Urinary bladder (tissue), 3 donors: ENCODE measurements at regions not wholly inside any gene's neighbourhood (a gene's known extent, or its start where the extent isn't known, plus 50 kb on each side); places are given as distances from the start of the nearest gene placed in this dataset.
A peak's percentile ranks its signal among the peaks of the same experiment; 100 is the strongest.

ENCODE experiments used
- DNase-seq: peaks from one replicate; pipeline ENCODE4 v3.0.0-alpha.2; 2015; ENCODE audit errors: extremely low spot score
- H3K27ac ChIP-seq: one replicate; pipeline ENCODE4 v1.5.1; 2013; ENCODE audit warnings: low read depth, mild to moderate bottlenecking, moderate library complexity
- H3K36me3 ChIP-seq: one replicate; pipeline ENCODE4 v1.6.1; 2013; ENCODE audit warnings: mild to moderate bottlenecking, moderate library complexity; ENCODE audit not compliant: insufficient read depth
- H3K4me1 ChIP-seq: one replicate; pipeline ENCODE4 v1.6.1; 2013; ENCODE audit warnings: mild to moderate bottlenecking, moderate library complexity; ENCODE audit not compliant: insufficient read depth
- H3K4me3 ChIP-seq: one replicate; pipeline ENCODE4 v1.5.1; 2013; ENCODE audit warnings: low read depth, low read length
- WGBS: extraction: QIAGEN DNeasy Blood & Tissue Kit; methylation state at CpG from one replicate; pipeline ENCODE4 v1.1.7; 2013; 5-methylcytosine and 5-hydroxymethylcytosine counted together
- donor health status: healthy with polysubstance abuse.
- donor health status: healthy.

- Histone ChIP-seq H3K4me3 (no peak overlapping the region), H3K36me3 (no peaks in the 10 kb centered on the region), H3K27ac (no peak overlapping the region), H3K4me1 (no peaks in the 10 kb centered on the region)
- WGBS: 84% methylated on average over 26 of the region's 26 CpGs
- no peak for DNase-seq
These were observed 79.5 kb upstream of the RTL6 start for GRCh38 chr22:44577391-44578109.

DNA sequence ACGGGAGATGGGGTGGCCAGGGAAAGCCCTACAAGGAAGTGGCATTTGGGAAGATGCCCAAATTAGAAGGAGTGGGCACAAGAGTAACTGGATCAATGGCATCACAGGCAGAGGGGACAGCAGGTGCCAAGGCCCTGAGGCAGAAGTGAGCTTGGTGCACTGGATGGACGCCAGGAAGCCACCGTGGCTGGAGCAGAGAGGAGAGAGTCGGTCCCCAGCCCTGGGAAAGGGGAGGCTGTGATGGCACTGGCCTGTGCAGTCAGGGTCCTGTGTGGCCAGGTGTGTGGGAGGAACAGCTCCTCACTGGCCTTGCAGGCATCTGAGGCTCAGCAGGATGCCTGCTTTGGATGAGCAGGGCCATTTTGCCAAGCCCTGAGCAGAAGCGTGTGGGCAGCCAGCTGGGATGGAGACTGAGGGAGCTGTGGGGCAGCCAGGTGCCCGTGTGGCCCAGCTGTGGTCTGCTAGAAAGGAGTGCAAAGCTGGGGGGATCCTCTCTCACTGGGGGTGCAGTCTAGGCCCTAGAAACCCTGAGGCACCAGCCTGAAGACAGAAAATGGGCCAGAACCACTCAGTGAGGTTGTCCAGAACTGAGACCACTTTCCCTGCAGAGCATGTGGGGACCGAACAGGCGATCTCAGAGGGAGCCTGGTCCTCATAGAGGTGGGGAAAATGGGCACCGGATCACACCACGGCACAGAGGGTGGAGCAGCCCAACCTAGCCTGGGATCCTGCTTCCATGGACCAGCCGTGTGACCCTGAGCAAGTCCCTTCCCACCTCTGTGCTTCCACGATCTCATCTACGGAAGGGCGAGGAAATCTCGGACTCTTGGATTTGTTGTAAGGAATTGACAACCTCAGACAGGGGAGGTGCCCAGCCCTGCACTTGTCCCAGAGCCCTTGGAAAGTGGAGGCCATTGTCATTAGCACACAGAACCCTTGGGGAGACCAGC lies 78.6 kb upstream of the RTL6 start:
- 91% methylated on average over 15 of the region's 15 CpGs for WGBS
- no peak for DNase-seq
- Histone ChIP-seq H3K27ac (no peak overlapping the region), H3K4me1 (no peaks in the 10 kb centered on the region), H3K36me3 (no peaks in the 10 kb centered on the region), H3K4me3 (no peak overlapping the region)

DNA sequence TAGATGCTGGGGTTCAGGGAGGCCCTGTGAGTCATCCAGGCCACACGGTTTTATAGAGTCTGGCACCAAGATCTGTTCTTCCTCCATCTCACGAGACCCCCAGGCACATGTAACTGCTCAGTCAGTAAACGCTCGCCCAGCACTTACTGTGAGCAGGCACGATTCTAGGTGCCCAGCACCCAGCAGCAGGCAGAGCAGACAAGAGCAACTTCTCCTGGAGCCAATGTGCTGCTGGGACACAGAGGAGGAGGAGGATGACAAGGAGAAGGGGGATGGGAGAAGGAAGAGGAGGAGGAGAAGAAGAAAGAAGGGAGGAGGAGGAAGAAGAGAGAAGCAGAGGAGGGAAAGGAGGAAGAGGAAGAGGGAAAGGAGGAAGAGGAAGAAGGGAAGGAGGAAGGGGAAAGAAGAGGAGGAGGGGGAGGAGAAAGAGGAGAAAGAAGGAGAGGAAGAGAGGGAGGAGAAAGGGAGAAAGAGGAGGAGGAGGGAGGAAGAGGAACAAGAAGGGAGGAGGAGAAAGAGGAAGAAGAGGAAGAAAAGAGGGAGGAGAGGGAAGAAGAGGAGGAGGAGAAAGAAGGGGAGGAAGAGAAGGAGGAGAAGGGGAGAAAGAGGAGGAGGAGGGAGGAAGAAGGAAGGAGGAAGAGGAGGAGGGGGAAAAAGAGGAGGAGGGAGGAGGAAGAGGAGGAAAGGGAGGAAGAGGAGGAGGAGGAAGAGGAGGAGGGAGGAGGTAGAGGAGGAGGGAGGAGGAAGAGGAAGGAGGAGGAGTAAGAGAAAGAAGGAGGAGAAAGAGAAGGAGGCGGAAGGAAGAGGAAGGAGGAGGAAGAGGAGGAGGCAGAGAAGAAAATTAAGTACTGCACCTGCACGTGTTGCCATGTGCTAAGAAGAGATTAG lies 77.6 kb upstream of the RTL6 start:
- 60% methylated on average over 7 of the region's 7 CpGs for WGBS
- Histone ChIP-seq H3K27ac (no peak overlapping the region), H3K4me1 (no peaks in the 10 kb centered on the region), H3K4me3 (no peak overlapping the region), H3K36me3 (no peaks in the 10 kb centered on the region)
- DNase-seq: peak; percentile 11

- 75% methylated on average over 17 of the region's 17 CpGs for WGBS
- Histone ChIP-seq H3K4me3 (no peak overlapping the region), H3K36me3 (no peaks in the 10 kb centered on the region), H3K4me1 (no peaks in the 10 kb centered on the region), H3K27ac (no peak overlapping the region)
- DNase-seq: no peak
These were observed 76.8 kb upstream of the RTL6 start for GRCh38 chr22:44574640-44575380.

- no peak overlapping the region for H3K4me3 ChIP-seq
- no peak overlapping the region for H3K27ac ChIP-seq
- WGBS: 52% methylated on average over 10 of the region's 10 CpGs
- no peaks in the 10 kb centered on the region for H3K4me1 ChIP-seq
- DNase-seq: no peak
- H3K36me3 ChIP-seq: no peaks in the 10 kb centered on the region
These were observed 76.1 kb upstream of the RTL6 start for GRCh38 chr22:44574057-44574639.

DNA sequence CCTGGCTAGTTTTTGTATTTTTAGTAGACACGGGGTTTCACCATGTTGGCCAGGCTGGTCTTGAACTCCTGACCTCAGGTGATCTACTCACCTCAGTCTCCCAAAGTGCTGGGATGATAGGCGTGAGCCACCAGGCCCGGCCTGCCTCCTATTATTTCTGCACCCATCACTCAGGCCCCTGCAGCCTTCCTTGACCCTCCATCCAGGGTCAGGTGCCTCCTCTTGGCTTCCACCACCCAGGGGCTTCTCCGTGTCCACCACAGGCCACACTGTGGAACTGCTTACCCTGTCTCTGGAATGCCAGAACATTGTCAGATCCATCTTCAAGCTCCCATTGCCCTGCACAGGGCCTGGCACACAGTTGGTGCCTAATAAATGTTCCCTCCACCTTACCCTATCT lies 75.4 kb upstream of the RTL6 start:
- DNase-seq: no peak
- Histone ChIP-seq H3K4me1 (no peaks in the 10 kb centered on the region), H3K27ac (no peak overlapping the region), H3K4me3 (no peak overlapping the region), H3K36me3 (no peaks in the 10 kb centered on the region)
- WGBS: 95% methylated on average over 4 of the region's 4 CpGs

GRCh38 chr22:44572414-44573207 lies 74.6 kb upstream of the RTL6 start:
- H3K4me3 ChIP-seq: no peak overlapping the region
- WGBS: 79% methylated on average over 14 of the region's 14 CpGs
- DNase-seq: no peak
- no peak overlapping the region for H3K27ac ChIP-seq
- no peaks in the 10 kb centered on the region for H3K36me3 ChIP-seq
- no peaks in the 10 kb centered on the region for H3K4me1 ChIP-seq

DNA sequence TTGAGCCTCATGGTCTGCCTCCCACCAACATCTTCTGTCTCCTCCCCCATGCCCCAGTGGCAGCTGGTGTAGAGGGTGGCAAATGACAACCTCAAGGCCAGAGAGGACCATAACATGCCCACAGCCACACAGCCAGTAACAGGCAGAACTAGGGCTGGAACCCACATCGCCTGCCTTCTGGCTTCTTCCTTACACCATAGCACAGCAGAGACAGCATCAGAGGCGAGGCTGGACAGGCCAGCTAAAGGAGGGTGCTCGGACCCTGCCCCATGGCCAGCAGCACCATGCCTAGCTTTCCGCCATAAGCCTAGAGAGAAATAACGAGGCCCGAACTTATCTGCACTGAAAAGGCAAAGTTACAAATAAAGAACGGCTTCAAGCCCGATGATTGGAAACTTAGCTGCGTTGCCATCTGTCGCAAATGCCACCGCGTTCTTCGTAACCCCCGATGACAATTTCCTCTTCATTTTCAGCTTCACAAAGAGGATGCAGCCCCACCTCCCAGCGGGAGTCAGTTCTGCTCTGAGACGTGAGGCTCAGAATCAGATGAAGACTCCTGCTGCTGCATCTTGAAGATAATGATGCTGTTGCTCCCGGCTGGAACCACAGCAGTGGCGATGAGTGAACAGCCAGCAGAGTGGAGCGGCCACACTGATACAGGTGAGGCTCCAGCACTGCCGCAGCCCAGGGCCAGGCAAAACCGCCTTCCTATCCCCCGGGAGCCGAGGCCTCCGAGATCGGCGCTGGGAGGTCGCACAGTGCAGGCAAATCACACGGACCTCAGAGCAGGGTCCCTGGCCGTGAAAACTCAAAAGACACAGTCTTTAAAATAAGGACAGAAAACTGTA lies 73.8 kb upstream of the RTL6 start:
- no peak for DNase-seq
- 84% methylated on average over 29 of the region's 29 CpGs for WGBS
- no peak overlapping the region for H3K27ac ChIP-seq

GRCh38 chr22:44570476-44571445 lies 72.7 kb upstream of the RTL6 start:
- no peak for DNase-seq
- Histone ChIP-seq H3K36me3 (no peaks in the 10 kb centered on the region), H3K4me3 (no peak overlapping the region), H3K27ac (no peak overlapping the region), H3K4me1 (no peaks in the 10 kb centered on the region)
- WGBS: 72% methylated on average over 18 of the region's 18 CpGs

More for the DNA sequence above, 73.8 kb upstream of the RTL6 start:
- no peaks in the 10 kb centered on the region for H3K4me1 ChIP-seq
- no peaks in the 10 kb centered on the region for H3K36me3 ChIP-seq
- H3K4me3 ChIP-seq: no peak overlapping the region

GRCh38 chr22:44569561-44569991 lies 71.5 kb upstream of the RTL6 start:
- Histone ChIP-seq H3K36me3 (no peaks in the 10 kb centered on the region), H3K27ac (no peak overlapping the region), H3K4me1 (no peaks in the 10 kb centered on the region), H3K4me3 (no peak overlapping the region)
- peak; percentile 17 for DNase-seq
- WGBS: 90% methylated on average over 9 of the region's 9 CpGs
